SJSA1 (cell line): ENCODE measurements at regions not wholly inside any gene's neighbourhood (a gene's known extent, or its start where the extent isn't known, plus 50 kb on each side); places are given as distances from the start of the nearest gene placed in this dataset.
"Not testable (repeated sequence)": the region's sequence is repeated elsewhere in the genome, so short reads cannot be mapped to it uniquely, and the experiment has no call there.

Source experiments
- DNase-seq, 2 experiments: peaks; one replicate each; pipeline ENCODE4 v3.0.0-alpha.2; 2015 to 2020; ENCODE audit warnings: low spot score in 2 of 2, low read depth in 1 of 2
- H3K27ac ChIP-seq: fragments of 250-450 bp; sonication (Bioruptor Pico); 2 replicates; pipeline ENCODE4 v1.5.1; 2020; ENCODE audit warnings: mild to moderate bottlenecking, moderate library complexity
- H3K27me3 ChIP-seq: fragments of 250-450 bp; sonication (Bioruptor Pico); replicated peaks from 2 replicates; pipeline ENCODE4 v1.5.1; 2020; ENCODE audit warnings: mild to moderate bottlenecking, moderate library complexity
- H3K36me3 ChIP-seq: fragments of 250-450 bp; sonication (Bioruptor Pico); 2 replicates; pipeline ENCODE4 v1.5.1; 2020; ENCODE audit warnings: mild to moderate bottlenecking
- H3K4me1 ChIP-seq: fragments of 250-450 bp; sonication (Bioruptor Pico); replicated peaks from 2 replicates; pipeline ENCODE4 v1.6.1; 2021; ENCODE audit warnings: mild to moderate bottlenecking
- H3K4me3 ChIP-seq: fragments of 250-450 bp; sonication (Bioruptor Pico); 2 replicates; pipeline ENCODE4 v1.5.1; 2020; ENCODE audit warnings: mild to moderate bottlenecking
- H3K9me3 ChIP-seq: fragments of 250-450 bp; sonication (Bioruptor Pico); replicated peaks from 2 replicates; pipeline ENCODE4 v1.5.1; 2020; ENCODE audit warnings: mild to moderate bottlenecking

DNA sequence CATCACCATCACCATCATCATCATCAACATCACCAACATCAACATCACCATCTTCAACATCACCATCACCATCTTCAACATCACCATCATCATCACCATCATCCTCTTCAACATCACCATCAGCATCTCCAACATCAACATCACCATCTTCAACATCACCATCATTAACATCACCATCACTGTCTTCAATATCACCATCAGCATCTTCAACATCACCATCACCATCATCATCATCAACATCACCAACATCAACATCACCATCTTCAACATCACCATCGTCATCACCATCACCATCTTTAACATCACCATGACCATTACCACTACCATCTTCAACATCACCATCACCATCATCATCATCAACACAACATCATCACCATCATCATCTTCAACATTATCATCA lies 267.2 kb downstream of the SP3 start:
- Histone ChIP-seq H3K4me3 (no peak overlapping the region), H3K27ac (no peak overlapping the region), H3K36me3 (no peaks in the 10 kb centered on the region), H3K27me3 (no peaks in the 10 kb centered on the region), H3K4me1 (no peaks in the 10 kb centered on the region), H3K9me3 (0 out of 2 replicates have a peak, but pooled peaks cover 2% of the 10 kb centered on the region)
- DNase-seq: no peak

DNA sequence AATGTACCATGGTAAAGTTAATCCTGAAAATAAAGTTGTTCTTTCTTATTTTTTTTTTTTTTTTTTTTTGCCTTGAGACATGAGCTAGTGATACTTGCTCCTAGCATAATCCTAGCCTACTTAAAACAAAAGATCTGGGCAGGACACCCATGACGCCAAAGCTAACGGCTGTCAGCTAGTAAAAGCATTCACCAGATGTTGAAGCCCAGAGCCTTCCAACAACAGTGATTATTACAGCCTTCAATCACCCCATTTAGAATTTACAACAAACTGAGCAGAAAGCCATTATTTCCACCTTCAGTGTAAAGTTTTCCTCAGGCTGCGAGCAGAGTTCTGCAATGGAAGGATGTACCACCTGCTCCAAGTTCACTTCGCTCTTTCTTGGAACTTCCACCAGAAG lies 259.5 kb downstream of the SP3 start:
- DNase-seq: no peak
- no peaks in the 10 kb centered on the region for H3K9me3 ChIP-seq
- H3K27ac ChIP-seq: no peak overlapping the region
- no peaks in the 10 kb centered on the region for H3K4me1 ChIP-seq
- H3K27me3 ChIP-seq: no peaks in the 10 kb centered on the region
- H3K36me3 ChIP-seq: no peaks in the 10 kb centered on the region
- H3K4me3 ChIP-seq: no peak overlapping the region

DNA sequence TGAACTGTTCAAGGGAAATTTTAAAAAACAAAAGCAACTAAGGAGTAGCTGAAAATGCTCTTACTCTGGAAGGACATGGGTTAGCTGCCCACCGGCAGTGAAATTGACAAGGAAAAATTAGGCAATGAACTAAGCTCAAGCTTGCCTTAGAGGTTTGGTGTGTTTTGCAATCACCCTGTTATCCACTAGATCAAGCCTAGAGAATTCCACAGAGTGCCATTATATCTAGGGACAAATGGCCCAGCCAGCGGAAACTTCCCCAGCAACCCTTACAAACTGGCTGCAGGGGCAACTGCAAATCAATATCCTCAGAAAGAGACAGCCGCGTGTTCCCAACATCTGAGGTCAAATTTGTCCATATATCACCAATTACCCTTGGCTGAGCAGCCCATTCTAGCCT lies 258.2 kb downstream of the SP3 start:
- no peak for DNase-seq
- no peaks in the 10 kb centered on the region for H3K36me3 ChIP-seq
- no peaks in the 10 kb centered on the region for H3K27me3 ChIP-seq
- H3K27ac ChIP-seq: no peak overlapping the region
- no peaks in the 10 kb centered on the region for H3K9me3 ChIP-seq
- no peak overlapping the region for H3K4me3 ChIP-seq
- no peaks in the 10 kb centered on the region for H3K4me1 ChIP-seq

DNA sequence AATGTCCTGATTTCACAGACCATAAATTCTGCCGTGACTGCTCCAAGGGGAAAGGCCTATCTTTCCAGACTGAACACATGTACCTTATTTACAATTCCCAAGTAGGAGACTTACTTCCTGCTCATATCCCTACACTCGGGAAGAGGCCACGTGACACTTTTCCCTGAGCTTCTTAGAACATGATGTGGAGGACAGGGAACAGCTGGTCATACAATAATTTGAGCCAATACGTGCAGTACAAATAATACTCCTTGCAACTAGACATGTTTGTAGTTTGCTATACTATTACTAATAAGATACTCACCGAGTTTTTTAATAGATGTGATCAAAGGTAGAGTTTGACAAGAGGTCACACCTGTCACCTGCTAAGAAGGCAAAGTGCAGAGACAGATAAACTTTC lies 256.4 kb downstream of the SP3 start:
- Histone ChIP-seq H3K36me3 (no peaks in the 10 kb centered on the region), H3K27ac (no peak overlapping the region), H3K27me3 (no peaks in the 10 kb centered on the region), H3K4me3 (no peak overlapping the region), H3K9me3 (no peaks in the 10 kb centered on the region), H3K4me1 (no peaks in the 10 kb centered on the region)
- DNase-seq: no peak

DNA sequence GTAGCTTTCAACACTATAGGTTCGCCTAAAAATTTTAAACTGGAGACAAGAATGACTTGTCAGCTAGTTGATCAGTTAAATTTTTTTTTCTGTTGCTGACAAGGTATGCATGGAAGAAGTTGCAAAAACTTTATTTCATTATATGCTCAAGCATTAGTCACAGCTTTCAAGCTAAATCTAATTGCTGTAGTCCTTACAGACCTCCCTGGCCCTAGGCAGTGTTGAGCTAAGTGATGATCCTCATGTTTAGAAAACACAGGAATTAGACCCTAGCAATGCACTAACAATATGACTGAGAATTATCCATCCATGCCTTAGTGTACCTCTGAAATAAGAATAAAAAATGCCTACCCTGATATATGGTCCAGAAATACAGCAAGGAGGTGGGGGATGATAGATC lies 253.4 kb downstream of the SP3 start:
- Histone ChIP-seq H3K9me3 (no peaks in the 10 kb centered on the region), H3K27me3 (no peaks in the 10 kb centered on the region), H3K4me1 (no peaks in the 10 kb centered on the region), H3K36me3 (no peaks in the 10 kb centered on the region), H3K4me3 (no peak overlapping the region), H3K27ac (no peak overlapping the region)
- no peak for DNase-seq

DNA sequence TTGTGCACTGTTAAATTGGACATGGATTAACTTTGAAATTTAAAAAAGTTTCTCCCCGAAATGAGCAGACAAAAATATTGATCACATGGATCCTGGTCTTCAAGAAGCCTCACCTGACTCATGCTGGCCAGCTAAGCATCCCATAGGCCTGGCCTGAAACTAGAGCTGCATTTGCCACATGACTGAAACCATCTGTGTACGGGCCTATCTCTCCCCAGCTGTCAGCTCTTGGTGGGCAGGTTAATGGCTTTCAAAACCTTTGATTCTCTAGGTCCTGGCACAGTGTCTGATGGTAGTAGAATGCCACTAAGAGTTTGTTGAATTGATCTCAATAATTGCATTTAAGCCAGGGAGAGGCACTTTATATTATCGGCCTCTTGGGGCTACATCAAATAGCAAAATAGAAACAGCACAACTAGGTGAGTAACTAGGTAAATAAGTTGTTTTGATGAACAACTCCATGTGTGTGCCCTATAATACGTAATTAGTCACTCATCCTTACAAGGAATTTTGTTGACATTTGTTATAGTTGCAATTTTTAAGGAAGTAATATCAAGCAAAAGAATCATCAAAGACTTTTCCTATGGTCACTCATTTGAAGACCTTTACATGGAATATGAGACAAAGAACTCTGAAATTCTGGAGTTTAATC lies 251.1 kb downstream of the SP3 start:
- Histone ChIP-seq H3K4me1 (no peaks in the 10 kb centered on the region), H3K27me3 (no peaks in the 10 kb centered on the region), H3K27ac (no peak overlapping the region), H3K36me3 (no peaks in the 10 kb centered on the region), H3K4me3 (no peak overlapping the region), H3K9me3 (no peaks in the 10 kb centered on the region)
- no peak for DNase-seq

DNA sequence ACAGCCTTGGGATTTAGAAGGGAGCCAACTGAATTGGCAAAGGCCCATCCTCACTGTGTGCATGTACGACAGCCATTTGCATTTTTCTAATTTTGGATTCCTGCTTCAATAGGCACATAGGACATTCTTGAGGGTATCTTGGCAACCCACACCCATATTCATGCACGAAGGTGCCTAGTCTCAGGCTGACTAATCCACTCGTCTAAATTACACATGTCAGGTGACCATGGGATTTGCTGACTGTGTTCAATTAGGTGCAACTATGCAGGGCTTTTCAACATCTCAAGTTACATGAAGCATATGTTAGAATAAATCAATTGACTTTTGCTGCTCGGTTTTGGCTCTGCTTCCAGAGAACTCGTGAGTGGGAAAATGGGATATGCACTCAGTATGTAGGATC lies 249.7 kb downstream of the SP3 start:
- Histone ChIP-seq H3K36me3 (no peaks in the 10 kb centered on the region), H3K27me3 (no peaks in the 10 kb centered on the region), H3K4me1 (no peaks in the 10 kb centered on the region), H3K4me3 (no peak overlapping the region), H3K9me3 (no peaks in the 10 kb centered on the region), H3K27ac (no peak overlapping the region)
- no peak for DNase-seq

DNA sequence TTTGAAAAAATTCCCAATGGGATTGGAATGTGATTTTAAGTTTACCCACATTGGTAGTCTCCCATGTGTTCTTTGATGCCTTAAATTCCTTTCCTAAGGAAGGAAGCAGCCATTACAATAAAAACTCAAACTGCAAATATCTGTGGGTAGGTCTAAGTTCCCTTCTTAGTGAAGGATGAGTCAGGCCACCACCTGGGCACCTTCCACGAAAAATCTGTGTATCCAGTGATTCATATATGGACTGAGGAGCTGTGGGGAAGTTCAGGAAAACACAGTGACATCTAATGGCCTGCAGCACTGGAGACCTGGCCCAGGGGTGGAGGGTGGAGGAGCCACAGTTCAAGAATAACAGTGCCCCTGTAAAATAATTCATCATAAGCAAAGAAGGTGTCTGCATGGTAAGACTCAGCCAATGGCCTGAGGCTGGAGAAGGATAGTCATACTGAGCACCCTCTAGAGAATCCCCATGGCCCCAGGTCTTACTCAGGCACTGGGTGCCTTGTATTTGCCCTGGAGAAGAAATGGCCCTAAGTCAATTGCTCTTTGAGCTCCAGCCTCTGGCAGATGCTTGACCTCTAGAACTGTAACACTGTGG lies 248.6 kb downstream of the SP3 start:
- Histone ChIP-seq H3K36me3 (no peaks in the 10 kb centered on the region), H3K4me1 (no peaks in the 10 kb centered on the region), H3K9me3 (no peaks in the 10 kb centered on the region), H3K4me3 (no peak overlapping the region), H3K27me3 (no peaks in the 10 kb centered on the region), H3K27ac (no peak overlapping the region)
- no peak for DNase-seq

DNA sequence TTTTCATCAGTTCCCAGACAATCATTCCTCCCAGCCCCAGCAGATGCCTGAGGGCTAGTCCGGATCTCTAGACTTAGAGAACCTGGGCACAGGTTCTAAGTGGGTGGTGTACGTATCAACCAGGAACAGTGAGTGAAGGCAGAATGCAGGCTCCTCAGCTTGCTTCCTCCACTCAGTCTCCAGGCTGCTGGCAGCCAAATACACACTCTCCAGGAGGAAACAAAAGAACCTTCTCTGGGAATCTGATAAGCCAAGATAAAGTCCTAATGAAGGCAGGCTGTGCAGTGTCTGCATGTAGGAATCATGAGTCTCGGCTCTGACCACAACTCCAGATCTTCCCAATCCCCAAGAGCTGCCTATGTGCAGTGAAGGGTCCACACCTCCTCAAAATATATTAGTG lies 245.7 kb downstream of the SP3 start:
- H3K4me1 ChIP-seq: no peaks in the 10 kb centered on the region
- no peak for DNase-seq
- H3K36me3 ChIP-seq: no peaks in the 10 kb centered on the region
- H3K27me3 ChIP-seq: 0 out of 2 replicates have a peak, but pooled peaks cover 2% of the 10 kb centered on the region
- no peaks in the 10 kb centered on the region for H3K9me3 ChIP-seq
- no peak overlapping the region for H3K27ac ChIP-seq
- H3K4me3 ChIP-seq: no peak overlapping the region

DNA sequence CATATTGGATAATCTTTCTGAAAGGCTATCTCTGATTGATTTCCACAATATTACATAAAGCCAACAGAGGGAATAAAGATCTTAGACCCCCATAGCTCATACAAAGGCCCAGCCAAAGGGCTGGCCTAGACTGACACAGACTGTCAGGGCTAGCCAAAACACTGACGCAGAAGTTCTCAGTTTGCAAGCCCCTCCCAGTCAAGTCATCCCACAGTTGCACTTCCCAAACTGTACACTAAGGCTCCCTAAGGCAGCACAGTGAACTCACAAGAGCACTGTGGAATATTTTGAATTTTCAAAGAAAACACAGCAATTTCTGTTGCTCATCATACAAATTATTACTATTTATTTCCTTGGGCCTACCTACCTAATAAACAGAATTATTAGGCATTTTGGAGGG lies 244.9 kb downstream of the SP3 start:
- H3K36me3 ChIP-seq: no peaks in the 10 kb centered on the region
- H3K4me1 ChIP-seq: no peaks in the 10 kb centered on the region
- DNase-seq: no peak
- H3K9me3 ChIP-seq: no peaks in the 10 kb centered on the region
- H3K4me3 ChIP-seq: no peak overlapping the region
- H3K27me3 ChIP-seq: 0 out of 2 replicates have a peak, but pooled peaks cover 2% of the 10 kb centered on the region
- no peak overlapping the region for H3K27ac ChIP-seq

DNA sequence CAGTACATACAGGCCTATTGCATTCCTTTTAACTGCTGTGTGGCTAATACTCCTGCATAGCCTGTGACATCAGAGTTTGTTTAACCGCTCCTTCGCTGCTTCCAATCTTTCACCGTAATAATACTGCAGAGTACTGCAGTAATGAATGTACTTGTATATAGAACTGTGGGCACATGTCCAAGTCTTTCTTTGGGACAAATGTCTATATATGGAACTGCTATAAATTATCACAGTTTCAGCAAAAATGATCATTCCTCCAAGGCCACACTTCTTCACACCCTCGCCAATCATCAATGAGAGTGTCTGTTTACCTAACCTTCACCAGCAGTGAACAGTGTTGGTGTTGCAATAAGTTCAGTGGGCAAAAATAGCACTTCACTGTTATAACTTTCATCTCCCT lies 230.4 kb downstream of the SP3 start:
- Histone ChIP-seq H3K4me1 (no peaks in the 10 kb centered on the region), H3K27ac (no peak overlapping the region), H3K4me3 (no peak overlapping the region), H3K9me3 (no peaks in the 10 kb centered on the region), H3K36me3 (no peaks in the 10 kb centered on the region), H3K27me3 (no peaks in the 10 kb centered on the region)
- DNase-seq: no peak

DNA sequence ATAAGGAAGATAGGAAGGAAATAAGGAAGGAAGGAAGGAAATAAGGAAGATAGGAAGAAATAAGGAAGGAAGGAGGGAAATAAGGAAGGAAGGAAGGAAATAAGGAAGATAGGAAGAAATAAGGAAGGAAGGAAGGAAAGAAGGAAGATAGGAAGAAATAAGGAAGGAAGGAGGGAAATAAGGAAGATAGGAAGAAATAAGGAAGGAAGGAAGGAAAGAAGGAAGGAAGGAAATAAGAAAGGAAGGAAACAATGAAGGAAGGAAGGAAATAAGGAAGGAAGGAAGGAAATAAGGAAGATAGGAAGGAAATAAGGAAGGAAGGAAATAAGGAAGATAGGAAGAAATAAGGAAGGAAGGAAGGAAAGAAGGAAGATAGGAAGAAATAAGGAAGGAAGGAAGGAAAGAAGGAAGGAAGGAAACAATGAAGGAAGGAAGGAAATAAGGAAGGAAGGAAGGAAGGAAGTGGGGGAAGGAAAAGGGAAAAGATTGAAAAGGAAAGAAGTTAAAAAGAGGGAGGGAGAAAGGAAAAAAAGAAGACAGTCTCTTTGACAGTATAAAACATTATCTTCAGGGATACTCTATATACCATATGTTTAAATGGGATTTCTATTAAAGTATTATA lies 227.1 kb downstream of the SP3 start:
- H3K9me3 ChIP-seq, DNase-seq, H3K27me3 ChIP-seq, H3K27ac ChIP-seq, H3K4me3 ChIP-seq, H3K36me3 ChIP-seq: not testable (repeated sequence)
- H3K4me1 ChIP-seq: peaks cover 11% of the 10 kb centered on the region

DNA sequence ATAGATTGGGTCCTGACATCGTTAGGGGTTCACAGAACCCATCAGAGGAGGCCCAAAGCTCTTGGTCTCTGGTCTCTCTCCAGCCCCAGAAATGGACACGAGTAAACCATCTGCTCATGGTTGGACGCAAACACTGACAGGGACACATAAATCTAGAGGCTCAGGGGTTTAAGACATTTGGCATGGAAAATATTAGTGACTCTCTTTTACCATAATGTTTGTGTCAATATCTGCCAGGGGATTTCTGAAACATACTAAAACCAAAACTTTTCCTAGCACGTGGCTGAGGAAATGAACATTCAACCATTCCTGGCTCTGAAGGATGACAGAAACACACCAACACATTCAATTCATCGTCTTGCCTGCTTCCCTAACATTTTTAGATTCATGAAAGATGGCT lies 226.2 kb downstream of the SP3 start:
- Histone ChIP-seq H3K4me3 (no peak overlapping the region), H3K9me3 (no peaks in the 10 kb centered on the region), H3K4me1 (peaks cover 11% of the 10 kb centered on the region), H3K36me3 (no peaks in the 10 kb centered on the region), H3K27me3 (no peaks in the 10 kb centered on the region), H3K27ac (no peak overlapping the region)
- DNase-seq: no peak

DNA sequence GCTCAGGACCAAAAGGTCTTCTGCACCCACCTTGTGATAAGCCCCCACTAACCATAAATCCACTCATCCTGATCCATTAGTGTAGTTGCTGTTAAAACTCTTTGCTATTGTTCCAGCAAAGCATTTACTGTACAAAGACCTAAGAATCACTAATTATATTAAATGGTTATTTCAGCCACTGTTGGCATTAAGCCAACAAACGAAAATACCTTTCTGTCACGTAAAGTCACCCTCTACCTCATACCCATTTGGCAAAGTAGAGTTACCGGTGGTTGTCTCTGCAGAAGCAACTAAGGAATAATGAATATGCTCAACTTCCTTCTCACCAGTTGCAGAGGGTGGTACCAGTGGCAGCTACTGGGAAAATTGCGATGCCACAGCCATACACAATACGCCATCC lies 224.5 kb downstream of the SP3 start:
- Histone ChIP-seq H3K27ac (no peak overlapping the region), H3K27me3 (no peaks in the 10 kb centered on the region), H3K4me1 (peaks cover 11% of the 10 kb centered on the region), H3K36me3 (no peaks in the 10 kb centered on the region), H3K9me3 (no peaks in the 10 kb centered on the region), H3K4me3 (no peak overlapping the region)
- no peak for DNase-seq
